GM23338 (cell line): ENCODE measurements at regions not wholly inside any gene's neighbourhood (a gene's known extent, or its start where the extent isn't known, plus 50 kb on each side); places are given as distances from the start of the nearest gene placed in this dataset.

Experiments
- CTCF ChIP-seq, 2 experiments: fragments of 200-600 bp in 1 of 2; sonication (generic) in 1 of 2; conservative IDR thresholded peaks; 2 replicates each; pipeline versions ENCODE4 v1.5.1 to v1.6.1; 2016 to 2017; ENCODE audit warnings: antibody characterized with exemption in 2 of 2, low read depth in 2 of 2, mild to moderate bottlenecking in 2 of 2, moderate library complexity in 1 of 2
- EZH2 ChIP-seq: fragments of 200-600 bp; sonication (generic); IDR thresholded peaks from one replicate; pipeline ENCODE4 v1.8.0; 2017; ENCODE audit warnings: antibody characterized with exemption, mild to moderate bottlenecking, low read depth; ENCODE audit not compliant: unreplicated experiment

GRCh38 chr2:66968946-66969345 is 428.2 kb upstream of the ETAA1 start:
- no peak for TF ChIP-seq CTCF (conservative IDR thresholded peaks at IDR 0.05; ENCODE audit: low read depth in 2 of 2)
- TF ChIP-seq EZH2, result no peak
